NOMO-1 treated with DMSO at 0.1 percent for 48 hours (cell line): ENCODE measurements at regions not wholly inside any gene's neighbourhood (a gene's known extent, or its start where the extent isn't known, plus 50 kb on each side); places are given as distances from the start of the nearest gene placed in this dataset.
"Not testable (repeated sequence)": the region's sequence is repeated elsewhere in the genome, so short reads cannot be mapped to it uniquely, and the experiment has no call there.

Experiments
- DNase-seq: peaks from one replicate; lab custom pipeline; 2025; ENCODE audit not compliant: unreplicated experiment; lab: John Stamatoyannopoulos, UW

DNA sequence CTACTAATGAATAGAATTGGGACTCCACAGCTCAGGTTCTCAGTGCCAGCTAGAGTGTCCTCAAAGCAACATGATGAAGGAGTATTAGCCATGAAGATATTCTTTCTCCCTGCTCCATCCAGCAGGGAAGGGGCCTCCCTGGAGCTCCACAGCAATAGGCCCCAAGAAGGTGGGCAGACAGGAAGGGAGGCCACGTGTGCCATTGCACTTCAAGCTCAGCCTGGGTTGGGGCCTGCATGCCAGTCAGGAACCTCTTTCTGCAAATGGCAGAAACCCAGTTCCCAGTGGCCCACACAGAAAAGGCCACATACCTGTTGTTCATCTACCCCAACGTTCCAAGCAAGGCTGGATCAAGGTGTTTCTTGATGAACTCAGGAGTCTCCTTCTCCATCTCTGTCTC, 357.5 kb upstream of the SFSWAP start:
- DNase-seq = no peak

DNA sequence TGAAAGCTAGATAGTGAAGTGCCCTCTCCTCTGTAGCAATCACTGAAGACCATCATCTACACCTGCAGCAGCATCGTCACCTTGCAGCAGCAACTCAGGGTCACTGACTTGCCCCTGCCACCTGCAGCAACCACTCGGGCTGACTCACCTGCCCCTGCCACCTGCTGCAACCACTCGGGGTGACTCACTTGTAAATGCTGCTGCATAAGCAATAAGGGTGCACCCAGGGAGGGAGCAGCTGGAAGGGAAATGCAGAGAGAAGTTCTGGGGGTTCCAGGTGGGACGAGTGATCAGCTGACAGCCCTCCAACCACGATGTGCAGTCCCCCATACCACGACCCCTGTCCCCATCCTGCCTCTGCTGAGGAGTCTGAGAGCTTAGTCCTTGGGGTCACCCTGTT, 357.1 kb upstream of the SFSWAP start:
- no peak for DNase-seq

DNA sequence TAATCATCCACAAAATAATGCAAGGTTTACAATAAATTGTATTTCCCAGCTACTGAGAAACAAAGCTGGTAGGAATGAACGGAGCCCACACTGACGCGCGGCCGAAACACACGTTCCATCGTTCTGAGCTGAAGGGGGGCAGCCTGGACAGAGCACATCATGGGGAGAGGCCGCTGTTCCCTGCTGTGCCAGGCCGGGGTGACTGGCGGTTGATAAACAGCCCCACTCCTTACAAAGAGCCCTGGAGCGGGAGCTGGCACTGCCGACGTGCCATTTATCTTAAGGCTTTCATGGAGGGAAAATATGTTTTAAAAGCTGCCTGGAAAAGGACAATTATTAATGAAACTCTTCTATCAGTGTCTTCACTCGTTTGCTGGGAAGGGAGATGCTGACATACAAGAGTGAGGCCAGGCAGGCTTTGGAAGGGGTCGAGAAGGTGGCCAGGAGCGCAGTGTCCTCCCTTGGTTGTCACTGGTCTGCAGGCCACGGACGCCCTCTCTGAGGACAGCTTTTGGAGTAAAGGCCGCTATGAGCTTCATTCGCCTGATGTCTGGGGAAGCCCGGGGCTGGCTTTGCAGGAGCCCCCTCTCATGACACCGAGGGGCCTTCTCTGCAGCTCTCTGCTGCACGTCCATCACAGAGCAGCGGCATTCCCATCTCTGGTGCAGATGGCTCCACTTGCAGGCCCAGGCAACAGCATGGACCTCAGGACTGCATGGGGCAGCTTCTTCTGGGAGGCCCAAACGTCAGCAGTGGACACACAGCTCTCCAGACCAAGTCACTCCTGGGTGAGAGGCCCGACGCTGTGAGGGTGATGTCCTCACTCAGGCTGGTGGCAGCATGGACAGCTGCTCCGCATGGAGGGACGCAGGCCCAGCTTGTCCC, 355.3 kb upstream of the SFSWAP start:
- no peak for DNase-seq

DNA sequence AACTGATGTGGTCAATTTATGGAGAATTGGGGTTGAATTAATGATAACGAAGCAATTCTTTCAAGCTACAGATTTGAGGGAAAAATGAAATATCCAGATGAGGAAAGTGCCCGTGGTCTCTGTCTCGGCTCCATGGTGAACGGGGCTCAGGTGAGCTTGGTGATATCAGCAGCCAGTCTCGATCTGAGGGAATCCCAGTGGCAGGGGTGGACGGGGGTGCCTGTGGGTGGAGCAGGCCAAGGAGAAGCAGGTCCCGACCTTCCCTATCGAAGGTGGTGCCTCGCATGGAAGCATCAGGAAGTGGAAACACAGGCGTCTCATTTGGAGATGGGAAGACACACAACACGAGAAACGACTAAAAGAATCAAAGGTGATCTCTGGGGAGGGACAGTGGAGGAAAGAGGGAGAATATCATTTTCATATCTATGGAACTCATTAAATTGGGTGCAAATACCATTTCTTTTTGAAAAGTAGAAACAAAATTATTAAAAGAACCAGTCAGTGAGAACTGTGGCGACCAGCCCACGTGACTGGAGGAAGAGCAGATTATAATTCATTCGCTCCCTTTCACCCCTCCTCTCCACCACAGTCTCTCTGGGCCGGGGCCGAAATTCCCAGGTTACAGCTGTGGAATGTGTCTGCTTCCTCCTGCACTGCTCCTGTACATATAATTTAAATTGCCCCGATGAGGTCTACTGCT, 354.3 kb upstream of the SFSWAP start:
- no peak for DNase-seq

DNA sequence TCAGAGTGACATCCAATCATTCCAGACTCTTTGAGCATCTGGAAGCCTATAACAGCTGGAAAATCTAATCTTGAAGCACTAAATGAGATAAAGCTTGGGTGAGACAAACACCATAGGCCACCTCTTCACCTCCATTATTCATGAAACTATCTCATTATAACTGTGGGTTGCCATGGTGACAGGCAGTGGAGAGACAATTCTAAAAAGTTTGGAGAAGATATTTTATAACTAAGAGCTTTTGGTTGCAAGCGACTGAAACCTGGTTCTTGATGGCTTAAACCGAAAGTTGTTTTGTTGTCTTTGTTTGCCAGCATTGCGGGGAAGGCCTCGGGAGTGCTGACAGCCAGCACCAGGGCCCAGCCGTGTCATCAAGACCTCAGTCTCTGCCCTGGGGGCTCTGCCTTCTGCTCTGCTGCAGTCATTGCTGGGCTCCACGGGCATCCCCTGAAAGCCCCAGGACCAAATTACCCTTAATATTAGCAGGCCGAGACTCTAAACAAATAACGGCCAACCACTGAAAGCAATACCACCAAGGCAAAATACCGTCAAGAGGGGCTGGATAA, 353.6 kb upstream of the SFSWAP start:
- no peak for DNase-seq

DNA sequence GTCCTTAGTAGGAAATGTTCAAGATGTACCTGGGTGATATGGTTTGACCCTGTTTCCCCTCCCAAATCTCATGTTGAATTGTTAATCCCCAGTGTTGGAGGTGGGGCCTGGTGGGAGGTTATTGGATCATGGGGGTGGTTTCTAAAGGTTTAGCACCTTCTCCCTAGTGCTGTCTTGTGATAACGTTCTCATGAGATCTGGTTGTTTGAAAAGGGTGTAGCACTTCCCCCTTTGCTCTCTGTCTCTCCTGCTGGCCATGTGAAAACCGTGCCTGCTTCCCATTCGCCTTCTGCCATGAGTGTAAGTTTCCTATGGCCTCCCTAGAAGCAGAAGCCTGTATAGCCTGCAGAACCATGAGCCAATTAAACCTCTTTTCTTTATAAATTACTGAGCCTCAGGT, 353.0 kb upstream of the SFSWAP start:
- DNase-seq = no peak

DNA sequence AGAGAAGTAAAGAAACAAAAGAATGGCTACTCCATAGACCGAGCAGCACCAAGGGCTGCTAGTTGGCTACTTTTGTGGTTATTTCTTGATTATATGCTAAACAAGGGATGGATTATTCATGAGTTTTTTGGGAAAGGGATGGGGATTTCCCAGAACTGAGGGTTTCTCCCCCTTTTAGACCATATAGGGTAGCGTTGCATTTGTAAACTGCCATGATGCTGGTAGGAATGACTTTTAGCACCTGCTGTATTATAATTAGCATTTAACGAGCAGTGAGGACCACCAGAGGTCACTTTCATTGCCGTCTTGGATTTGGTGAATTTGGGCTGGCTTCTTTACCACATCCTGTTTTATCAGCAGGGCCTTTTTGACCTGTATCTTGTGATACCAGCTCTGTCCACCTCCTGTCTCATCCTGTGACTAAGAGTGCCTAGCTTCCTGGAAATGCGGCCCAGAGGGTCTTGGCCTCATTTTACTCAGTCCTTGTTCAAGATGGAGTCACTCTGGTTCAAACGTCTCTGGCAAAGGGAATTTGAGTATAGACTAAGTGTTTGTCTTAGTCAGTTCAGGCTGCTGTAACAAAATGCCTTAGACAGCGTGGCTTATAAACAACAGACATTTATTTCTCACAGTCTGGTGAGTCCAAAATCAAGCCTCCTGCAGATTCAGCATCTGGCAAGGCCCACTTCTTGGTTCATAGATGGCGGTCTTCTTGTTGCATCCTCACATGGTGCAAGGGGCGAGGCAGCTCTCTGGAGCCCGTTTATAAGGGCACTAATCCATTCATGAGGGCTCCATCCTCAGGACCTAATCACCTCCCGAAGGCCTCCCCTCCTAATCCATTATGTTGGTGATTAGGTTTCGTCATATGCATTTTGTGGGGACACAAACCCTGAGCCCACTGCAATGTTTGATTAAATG, 348.3 kb upstream of the SFSWAP start:
- no peak for DNase-seq

DNA sequence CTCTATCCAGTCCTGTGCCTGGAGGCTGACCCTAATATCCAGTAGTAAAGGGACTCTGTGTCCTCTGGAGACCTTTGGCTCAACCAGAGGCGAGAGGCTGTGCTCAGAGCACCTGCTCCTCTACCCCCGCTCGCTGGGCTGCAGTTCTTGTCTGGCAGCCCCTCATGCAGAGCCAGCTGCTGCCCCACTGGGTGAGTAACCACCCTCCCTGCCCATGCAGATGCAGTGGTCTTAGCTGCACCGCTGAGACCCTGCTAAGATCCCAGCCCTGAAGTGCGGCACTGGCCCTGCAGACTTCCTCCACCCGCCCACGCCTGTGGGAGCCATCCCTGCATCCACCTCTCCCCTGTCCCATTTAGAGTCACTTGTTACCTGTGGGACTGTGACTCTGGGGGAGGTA, 347.5 kb upstream of the SFSWAP start:
- DNase-seq = no peak

DNA sequence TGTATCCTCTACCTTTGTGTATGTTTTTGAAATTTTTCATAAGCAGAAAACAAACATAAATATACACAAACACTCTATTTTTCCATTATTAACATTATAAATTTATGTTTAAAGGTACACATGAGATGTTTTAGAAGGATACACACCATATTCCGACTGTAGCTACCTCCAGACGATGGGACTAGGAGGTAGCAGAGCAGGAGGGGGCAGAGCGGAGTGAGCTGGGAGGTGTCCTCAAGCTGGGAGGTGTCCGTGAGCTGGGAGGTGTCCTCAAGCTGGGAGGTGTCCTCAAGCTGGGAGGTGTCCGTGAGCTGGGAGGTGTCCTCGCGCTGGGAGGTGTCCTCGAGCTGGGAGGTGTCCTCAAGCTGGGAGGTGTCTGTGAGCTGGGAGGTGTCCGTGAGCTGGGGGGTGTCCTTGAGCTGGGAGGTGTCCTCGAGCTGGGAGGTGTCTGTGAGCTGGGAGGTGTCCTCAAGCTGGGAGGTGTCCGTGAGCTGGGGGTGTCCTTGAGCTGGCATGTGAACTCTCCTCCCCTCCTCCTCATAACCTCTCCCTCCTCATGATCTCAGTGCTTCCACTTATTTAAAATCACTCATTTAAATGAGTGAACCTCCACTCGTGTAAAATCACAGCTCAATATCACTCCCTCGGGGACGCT, 346.9 kb upstream of the SFSWAP start:
- DNase-seq = no peak

DNA sequence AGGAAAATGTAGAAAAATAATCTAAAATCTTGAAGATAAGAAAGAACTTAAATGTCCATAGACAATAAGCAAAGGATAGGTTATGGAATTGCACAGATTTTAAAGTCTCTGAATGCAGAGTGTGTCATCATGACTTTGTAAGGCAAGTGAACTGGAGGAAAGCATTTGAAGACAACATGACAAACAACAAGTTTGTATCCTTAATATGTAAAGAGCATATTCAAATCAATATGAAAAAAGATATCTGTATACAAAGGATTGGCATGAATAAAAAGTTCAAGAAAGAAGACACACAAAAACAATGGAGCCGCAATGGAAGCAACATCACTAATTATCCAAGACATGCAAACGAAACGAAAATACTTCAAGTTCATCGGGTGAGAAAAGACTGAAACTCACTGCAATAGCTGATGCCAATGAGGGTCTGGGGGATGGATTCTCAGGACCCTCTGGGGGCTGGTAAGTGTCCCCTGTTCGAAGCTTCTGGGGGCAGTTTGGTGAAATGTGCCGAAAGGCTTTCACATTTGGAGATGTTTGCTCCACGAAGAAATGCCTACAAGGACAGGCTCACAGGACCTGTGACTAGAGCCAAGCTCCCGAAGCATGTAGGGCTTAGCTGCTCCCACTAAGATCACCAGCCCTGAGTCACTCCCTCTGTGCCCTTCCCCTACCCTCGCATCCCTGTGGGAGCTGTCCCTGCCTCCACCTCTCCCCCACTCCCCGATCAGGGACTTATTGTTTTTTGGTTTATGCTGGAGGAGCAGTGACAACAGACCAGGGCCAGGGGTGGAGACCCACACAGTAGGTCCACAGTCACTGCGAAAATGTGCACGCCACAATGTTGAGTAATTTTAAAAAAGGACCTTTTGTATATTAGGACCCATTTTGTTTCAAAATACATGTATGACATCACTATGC, 345.7 kb upstream of the SFSWAP start:
- DNase-seq = no peak

DNA sequence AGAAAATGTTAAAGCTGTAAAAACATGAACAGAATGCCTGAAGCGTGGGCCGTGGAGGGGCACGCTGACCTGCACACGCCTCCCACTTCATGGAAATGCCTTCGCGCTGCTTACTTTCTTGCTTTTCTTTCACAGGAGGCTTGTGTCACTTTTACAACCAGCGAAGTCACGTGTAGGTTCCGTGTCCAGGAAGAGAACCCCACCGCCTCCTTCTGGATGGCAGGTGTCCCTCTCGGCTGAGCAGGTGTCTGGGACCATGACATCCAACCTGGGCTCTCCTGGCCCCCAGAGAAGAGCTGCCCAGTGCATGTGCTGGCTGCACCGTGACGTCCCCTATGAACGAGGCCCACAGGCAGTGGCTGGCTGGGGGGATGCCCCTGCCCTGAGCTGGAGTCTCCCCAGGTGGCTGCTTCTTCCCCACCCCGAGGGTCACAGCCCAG, 345.0 kb upstream of the SFSWAP start:
- no peak for DNase-seq

DNA sequence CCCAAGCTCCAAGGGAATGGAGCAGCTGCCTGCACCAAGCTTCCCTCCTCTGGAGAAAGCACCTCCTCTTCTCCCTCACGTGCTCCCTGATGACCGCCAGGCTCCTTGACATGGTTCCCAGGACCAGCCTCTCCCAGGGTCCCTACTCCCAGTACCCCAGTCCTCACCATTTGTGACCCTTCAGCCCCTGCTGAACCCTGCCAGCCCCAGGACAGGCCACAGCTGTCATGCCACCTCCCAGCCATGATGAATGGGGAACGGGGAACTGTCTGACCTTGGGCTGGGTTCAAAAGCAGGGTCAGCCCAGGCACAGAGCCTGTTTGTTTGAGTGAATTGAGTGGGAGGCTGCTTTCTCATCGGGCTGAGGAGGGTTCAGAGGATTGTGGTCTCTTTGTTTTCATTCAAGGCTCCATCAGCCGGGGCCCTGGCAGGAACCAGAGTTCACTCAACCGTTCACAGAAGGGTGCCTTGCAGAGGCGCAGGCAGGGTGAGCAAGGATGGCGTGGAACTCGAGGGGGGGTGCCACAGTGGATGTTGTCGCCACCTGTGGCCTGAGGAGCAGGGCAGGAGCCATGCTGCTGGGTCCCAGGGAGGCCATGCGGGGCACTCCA, 344.5 kb upstream of the SFSWAP start:
- DNase-seq = no peak

DNA sequence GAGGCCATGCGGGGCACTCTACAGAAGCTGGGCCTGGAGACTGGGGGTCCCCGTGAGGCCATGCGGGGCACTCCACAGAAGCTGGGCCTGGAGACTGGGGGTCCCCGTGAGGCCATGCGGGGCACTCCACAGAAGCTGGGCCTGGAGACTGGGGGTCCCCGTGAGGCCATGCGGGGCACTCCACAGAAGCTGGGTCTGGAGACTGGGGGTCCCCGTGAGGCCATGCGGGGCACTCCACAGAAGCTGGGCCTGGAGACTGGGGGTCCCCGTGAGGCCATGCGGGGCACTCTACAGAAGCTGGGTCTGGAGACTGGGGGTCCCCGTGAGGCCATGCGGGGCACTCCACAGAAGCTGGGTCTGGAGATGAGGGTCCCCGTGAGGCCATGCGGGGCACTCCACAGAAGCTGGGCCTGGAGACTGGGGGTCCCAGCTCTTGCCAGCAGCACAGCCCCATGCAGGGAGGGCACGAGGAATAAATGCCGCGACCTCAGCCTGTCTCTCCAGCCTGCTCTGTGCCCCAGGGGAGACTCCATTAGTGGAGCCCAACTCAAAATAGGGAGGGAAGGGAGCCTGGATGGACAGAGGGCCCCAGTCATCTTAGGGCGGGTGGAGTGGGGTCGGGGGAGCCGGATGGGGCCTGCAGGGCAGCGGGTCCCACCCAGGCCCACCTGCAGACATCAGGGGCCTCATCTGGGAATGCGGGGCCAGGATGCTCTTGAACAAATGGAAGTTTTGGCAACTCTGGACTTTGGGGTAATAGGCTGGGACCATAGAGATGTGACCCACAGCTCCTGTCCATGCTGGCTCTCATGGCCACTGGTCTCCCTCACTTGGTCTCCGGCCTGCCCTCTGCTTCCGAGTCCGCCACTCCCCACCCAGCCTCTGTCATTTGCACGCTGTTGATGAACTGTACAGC, 343.6 kb upstream of the SFSWAP start:
- DNase-seq = not testable (repeated sequence)

DNA sequence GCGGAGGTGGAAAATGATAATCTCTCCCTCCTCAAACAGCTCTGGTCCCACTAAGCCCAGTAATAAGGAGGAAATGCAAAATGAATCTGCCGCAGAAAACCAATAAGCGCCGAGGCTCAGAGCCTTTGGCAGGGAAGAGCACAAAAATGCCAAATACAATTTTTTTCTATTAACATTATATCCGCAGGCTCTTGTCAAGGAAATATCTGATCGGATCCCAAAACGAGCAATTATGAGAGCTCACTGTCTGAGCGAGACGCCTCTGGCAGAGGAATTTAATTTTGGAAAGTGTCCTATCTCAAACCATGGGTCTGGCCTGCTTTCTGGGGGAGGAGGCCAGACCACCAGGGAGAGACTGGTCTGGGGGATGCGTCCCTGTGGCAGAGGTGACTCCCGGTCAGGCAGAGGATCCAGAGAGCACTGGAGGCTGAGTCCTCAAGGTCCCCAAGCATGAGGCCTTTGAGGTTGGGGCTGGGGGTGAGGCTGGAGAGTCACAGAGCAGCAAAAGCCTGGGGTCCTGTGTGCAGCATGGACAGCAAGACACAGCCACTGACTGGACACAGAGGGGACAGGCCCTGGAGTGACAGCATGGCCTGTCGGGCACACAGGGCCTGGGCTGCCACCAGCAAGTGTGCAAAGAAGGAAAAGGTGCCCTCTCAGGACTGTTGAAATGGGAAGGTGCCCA, 342.8 kb upstream of the SFSWAP start:
- no peak for DNase-seq

DNA sequence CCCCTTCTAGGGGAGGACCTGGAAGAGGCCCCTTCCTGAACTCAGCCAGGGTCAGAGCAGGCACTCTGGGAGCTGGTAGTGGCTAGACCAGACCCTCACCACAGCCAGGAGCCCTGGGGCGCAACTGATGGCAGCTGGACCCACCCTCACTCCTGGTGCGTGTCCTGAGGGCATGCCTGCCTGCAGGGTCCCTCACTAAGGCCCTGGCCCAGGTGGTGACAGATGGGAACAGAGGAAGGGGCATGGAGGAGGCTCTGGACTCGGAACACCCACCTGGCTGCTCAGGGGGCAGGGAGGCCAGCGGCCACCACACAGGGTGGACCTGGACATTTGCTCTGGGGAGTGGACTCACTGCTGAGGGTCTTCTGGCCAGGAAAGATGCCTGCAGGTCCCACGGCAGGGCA, 342.2 kb upstream of the SFSWAP start:
- DNase-seq = no peak

DNA sequence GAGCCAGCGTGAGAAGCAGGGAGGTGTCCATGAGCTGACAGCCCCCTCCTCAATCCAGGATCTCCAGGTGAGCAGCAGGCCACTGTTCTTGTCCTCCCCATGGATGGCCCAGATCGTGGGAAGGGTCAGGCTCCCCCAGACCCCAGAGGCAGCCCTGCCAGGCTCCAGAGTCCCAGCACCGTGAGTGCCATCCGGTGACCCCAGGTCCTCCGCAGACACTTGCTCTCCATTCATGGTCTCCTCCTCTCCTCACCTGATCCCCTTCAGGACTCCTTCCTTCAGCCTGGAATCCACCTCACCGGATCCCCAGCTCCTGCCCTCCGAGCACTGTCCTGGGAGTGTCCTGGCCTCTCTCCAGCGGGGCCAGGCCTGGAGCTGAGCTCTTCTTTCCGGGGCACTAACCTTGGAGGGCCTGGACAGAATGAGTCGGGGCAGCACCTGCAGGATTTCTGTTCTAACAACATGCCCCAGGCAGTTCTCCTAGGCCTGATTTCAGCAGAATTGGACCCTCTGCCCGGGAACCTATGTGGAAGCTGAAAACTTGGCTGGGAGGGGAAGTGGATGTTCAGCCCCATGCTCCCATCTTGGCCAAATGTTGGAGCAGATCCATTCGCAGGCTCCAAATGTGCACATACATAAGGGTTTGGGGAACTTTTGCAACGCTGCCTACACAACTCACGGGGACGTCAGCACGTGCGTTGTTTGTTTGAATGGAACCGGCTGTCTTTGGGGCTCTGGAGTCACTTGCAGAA, 341.6 kb upstream of the SFSWAP start:
- DNase-seq = no peak

DNA sequence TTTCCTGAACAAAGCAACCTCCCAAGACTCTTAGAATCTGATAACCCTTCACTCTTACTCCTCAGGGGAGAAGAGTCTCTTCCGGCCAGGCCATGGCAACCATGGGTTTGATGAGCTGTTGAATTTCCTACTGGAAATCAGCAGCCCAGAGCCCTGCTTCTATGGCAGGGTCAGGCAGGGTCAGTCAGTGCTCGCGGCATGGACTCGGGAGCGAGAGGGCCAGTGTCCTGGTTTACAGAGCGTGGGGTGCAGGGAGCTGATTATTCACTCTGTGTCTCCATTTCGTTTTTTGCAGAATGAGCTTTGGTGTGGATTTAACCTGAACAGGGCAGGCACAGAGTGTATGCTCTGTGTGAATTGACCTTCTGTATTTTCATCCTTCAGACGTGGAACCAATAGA, 340.6 kb upstream of the SFSWAP start:
- DNase-seq = no peak
